PC-9 (cell line): ENCODE measurements at regions not wholly inside any gene's neighbourhood (a gene's known extent, or its start where the extent isn't known, plus 50 kb on each side); places are given as distances from the start of the nearest gene placed in this dataset.

Experiments
- EZH2 ChIP-seq: fragments of 200-600 bp; sonication (generic); IDR thresholded peaks from 2 replicates; pipeline ENCODE4 v1.8.0; 2017; ENCODE audit warnings: antibody characterized with exemption, low read depth
- TF ChIP-seq, protein P1 (sequence below): fragments of 200-600 bp; sonication (generic); conservative IDR thresholded peaks from 2 replicates; pipeline ENCODE4 v1.6.1; 2017; ENCODE audit warnings: mixed run types, antibody characterized with exemption, mild to moderate bottlenecking, moderate library complexity

DNA sequence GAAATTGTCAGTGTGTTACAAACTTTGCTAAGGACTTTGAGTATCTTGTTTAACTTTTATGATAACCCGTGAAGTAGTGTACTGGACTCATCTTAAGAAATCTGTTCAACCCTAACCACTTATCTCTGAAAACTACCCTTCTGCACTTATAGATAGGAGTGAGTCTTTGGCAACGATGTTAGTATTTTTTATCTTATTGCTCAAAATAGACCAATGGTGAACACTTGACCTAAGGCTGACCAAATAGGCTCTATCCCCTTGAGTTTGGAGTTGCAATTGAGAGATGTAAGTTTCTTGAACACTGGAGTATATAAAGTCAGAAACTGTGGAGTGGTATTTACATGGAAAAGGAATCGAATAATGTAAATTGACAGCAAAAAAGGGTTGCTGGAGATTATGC is 786.1 kb downstream of the TMTC2 start:
- TF ChIP-seq, protein P1, sequence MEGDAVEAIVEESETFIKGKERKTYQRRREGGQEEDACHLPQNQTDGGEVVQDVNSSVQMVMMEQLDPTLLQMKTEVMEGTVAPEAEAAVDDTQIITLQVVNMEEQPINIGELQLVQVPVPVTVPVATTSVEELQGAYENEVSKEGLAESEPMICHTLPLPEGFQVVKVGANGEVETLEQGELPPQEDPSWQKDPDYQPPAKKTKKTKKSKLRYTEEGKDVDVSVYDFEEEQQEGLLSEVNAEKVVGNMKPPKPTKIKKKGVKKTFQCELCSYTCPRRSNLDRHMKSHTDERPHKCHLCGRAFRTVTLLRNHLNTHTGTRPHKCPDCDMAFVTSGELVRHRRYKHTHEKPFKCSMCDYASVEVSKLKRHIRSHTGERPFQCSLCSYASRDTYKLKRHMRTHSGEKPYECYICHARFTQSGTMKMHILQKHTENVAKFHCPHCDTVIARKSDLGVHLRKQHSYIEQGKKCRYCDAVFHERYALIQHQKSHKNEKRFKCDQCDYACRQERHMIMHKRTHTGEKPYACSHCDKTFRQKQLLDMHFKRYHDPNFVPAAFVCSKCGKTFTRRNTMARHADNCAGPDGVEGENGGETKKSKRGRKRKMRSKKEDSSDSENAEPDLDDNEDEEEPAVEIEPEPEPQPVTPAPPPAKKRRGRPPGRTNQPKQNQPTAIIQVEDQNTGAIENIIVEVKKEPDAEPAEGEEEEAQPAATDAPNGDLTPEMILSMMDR, result no peak
- no peak for TF ChIP-seq EZH2
